HUES6 (cell line): ENCODE measurements at regions not wholly inside any gene's neighbourhood (a gene's known extent, or its start where the extent isn't known, plus 50 kb on each side); places are given as distances from the start of the nearest gene placed in this dataset.
"Not testable (repeated sequence)": the region's sequence is repeated elsewhere in the genome, so short reads cannot be mapped to it uniquely, and the experiment has no call there.

ENCODE experiments used
- H3K27ac ChIP-seq: 2 replicates; pipeline ENCODE4 v1.7.0; 2013; ENCODE audit warnings: low read depth, mild to moderate bottlenecking, low read length, inconsistent platforms
- H3K27me3 ChIP-seq: 2 replicates; pipeline ENCODE4 v1.6.1; 2013; ENCODE audit warnings: low read length; ENCODE audit not compliant: control insufficient read depth, insufficient read depth
- H3K36me3 ChIP-seq: 2 replicates; pipeline ENCODE4 v1.6.1; 2013; ENCODE audit warnings: low read length; ENCODE audit not compliant: control insufficient read depth, insufficient read depth
- H3K4me1 ChIP-seq: 2 replicates; pipeline ENCODE4 v1.6.1; 2013; ENCODE audit warnings: low read length; ENCODE audit not compliant: control insufficient read depth, insufficient read depth
- H3K4me3 ChIP-seq: 2 replicates; pipeline ENCODE4 v1.5.1; 2013; ENCODE audit warnings: low read depth, low read length
- H3K9ac ChIP-seq: one replicate; pipeline ENCODE4 v1.6.1; 2013; ENCODE audit warnings: mild to moderate bottlenecking, low read length
- H3K9me3 ChIP-seq: 2 replicates; pipeline ENCODE4 v1.6.1; 2013; ENCODE audit warnings: low read depth, low read length; ENCODE audit not compliant: control insufficient read depth, insufficient read depth

GRCh38 chr2:114254875-114255274, 187.6 kb upstream of the DPP10 start:
- Histone ChIP-seq H3K27me3 (no peaks in the 10 kb centered on the region), H3K36me3 (no peaks in the 10 kb centered on the region), H3K27ac (no peak overlapping the region), H3K9ac (no peak overlapping the region), H3K4me1 (no peaks in the 10 kb centered on the region), H3K4me3 (no peak overlapping the region), H3K9me3 (no peaks in the 10 kb centered on the region)

- Histone ChIP-seq H3K27me3 (no peaks in the 10 kb centered on the region), H3K9me3 (no peaks in the 10 kb centered on the region), H3K9ac (no peak overlapping the region), H3K4me3 (no peak overlapping the region), H3K4me1 (no peaks in the 10 kb centered on the region), H3K36me3 (no peaks in the 10 kb centered on the region), H3K27ac (no peak overlapping the region)
These were observed 183.1 kb upstream of the DPP10 start for GRCh38 chr2:114259389-114259788.

- Histone ChIP-seq H3K27me3 (no peaks in the 10 kb centered on the region), H3K36me3 (no peaks in the 10 kb centered on the region), H3K4me3 (no peak overlapping the region), H3K4me1 (no peaks in the 10 kb centered on the region), H3K27ac (no peak overlapping the region), H3K9me3 (no peaks in the 10 kb centered on the region), H3K9ac (no peak overlapping the region)
These were observed 181.1 kb upstream of the DPP10 start for GRCh38 chr2:114261366-114261765.

GRCh38 chr2:114265261-114265660, 177.2 kb upstream of the DPP10 start:
- no peaks in the 10 kb centered on the region for H3K9me3 ChIP-seq
- H3K9ac ChIP-seq: no peak overlapping the region
- H3K4me3 ChIP-seq: no peak overlapping the region

GRCh38 chr2:114274957-114275356, 167.5 kb upstream of the DPP10 start:
- H3K27ac ChIP-seq: no peak overlapping the region
- H3K9ac ChIP-seq: no peak overlapping the region
- no peaks in the 10 kb centered on the region for H3K4me1 ChIP-seq
- H3K9me3 ChIP-seq: peaks cover 10% of the 10 kb centered on the region
- no peak overlapping the region for H3K4me3 ChIP-seq
- H3K36me3 ChIP-seq: no peaks in the 10 kb centered on the region
- H3K27me3 ChIP-seq: no peaks in the 10 kb centered on the region

More at GRCh38 chr2:114265261-114265660, 177.2 kb upstream of the DPP10 start:
- Histone ChIP-seq H3K27me3 (no peaks in the 10 kb centered on the region), H3K4me1 (no peaks in the 10 kb centered on the region), H3K27ac (no peak overlapping the region), H3K36me3 (no peaks in the 10 kb centered on the region)

GRCh38 chr2:114281188-114281587, 161.3 kb upstream of the DPP10 start:
- Histone ChIP-seq H3K9me3 (no peaks in the 10 kb centered on the region), H3K27me3 (no peaks in the 10 kb centered on the region), H3K4me3 (no peak overlapping the region), H3K36me3 (no peaks in the 10 kb centered on the region), H3K27ac (no peak overlapping the region), H3K4me1 (no peaks in the 10 kb centered on the region), H3K9ac (no peak overlapping the region)

- no peaks in the 10 kb centered on the region for H3K4me1 ChIP-seq
- no peaks in the 10 kb centered on the region for H3K27me3 ChIP-seq
- no peak overlapping the region for H3K4me3 ChIP-seq
- H3K27ac ChIP-seq: no peak overlapping the region
- no peaks in the 10 kb centered on the region for H3K36me3 ChIP-seq
- no peak overlapping the region for H3K9ac ChIP-seq
- peaks cover 3% of the 10 kb centered on the region; the same call in 1 of the 2 replicates for H3K9me3 ChIP-seq
These were observed 158.7 kb upstream of the DPP10 start for GRCh38 chr2:114283774-114284173.

- Histone ChIP-seq H3K4me3 (no peak overlapping the region), H3K9ac (no peak overlapping the region), H3K27ac (no peak overlapping the region), H3K27me3 (no peaks in the 10 kb centered on the region), H3K9me3 (peaks cover 3% of the 10 kb centered on the region; the same call in 1 of the 2 replicates), H3K36me3 (no peaks in the 10 kb centered on the region), H3K4me1 (no peaks in the 10 kb centered on the region)
These were observed 156.0 kb upstream of the DPP10 start for GRCh38 chr2:114286438-114286837.

- H3K36me3 ChIP-seq: no peaks in the 10 kb centered on the region
- H3K9ac ChIP-seq: no peak overlapping the region
- H3K27me3 ChIP-seq: no peaks in the 10 kb centered on the region
- no peaks in the 10 kb centered on the region for H3K9me3 ChIP-seq
- no peak overlapping the region for H3K27ac ChIP-seq
- H3K4me3 ChIP-seq: no peak overlapping the region
- peaks cover 14% of the 10 kb centered on the region for H3K4me1 ChIP-seq
These were observed 149.1 kb upstream of the DPP10 start for GRCh38 chr2:114293355-114293754.

GRCh38 chr2:114294741-114295140, 147.7 kb upstream of the DPP10 start:
- H3K4me3 ChIP-seq: no peak overlapping the region
- H3K36me3 ChIP-seq: no peaks in the 10 kb centered on the region
- no peaks in the 10 kb centered on the region for H3K27me3 ChIP-seq

GRCh38 chr2:114300351-114300750, 142.1 kb upstream of the DPP10 start:
- H3K27ac ChIP-seq, H3K4me3 ChIP-seq, H3K9ac ChIP-seq, H3K4me1 ChIP-seq, H3K27me3 ChIP-seq, H3K36me3 ChIP-seq, H3K9me3 ChIP-seq: not testable (repeated sequence)

More at GRCh38 chr2:114294741-114295140, 147.7 kb upstream of the DPP10 start:
- Histone ChIP-seq H3K9me3 (no peaks in the 10 kb centered on the region), H3K9ac (no peak overlapping the region), H3K4me1 (peaks cover 14% of the 10 kb centered on the region), H3K27ac (no peak overlapping the region)
